ENCODE measurements at regions not wholly inside any gene's neighbourhood (a gene's known extent, or its start where the extent isn't known, plus 50 kb on each side); places are given as distances from the start of the nearest gene placed in this dataset.

DNA sequence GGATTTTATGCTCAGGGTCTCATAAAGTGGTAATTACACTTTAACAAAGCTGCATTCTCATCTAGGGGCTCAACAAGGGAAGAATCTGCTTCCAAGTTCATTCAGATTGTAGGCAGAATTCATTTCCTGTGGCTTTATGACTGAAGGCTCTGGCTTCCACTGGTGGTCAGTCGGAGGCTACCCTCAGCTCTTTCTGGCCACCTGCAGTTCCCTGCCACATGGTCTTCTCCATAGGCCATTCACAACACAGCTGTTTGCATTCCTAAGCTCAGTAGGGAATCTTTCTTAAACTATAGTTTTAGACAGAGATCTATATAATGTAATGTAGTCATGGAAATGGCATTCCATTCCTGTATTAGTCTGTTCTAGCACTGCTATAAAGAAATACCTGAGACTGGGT, 973.0 kb upstream of the SLIT2 start:
- Mint-ChIP-seq H3K4me1 (no peaks in the 10 kb centered on the region), H3K4me3 (no peak overlapping the region), H3K36me3 (ENCODE audit: low read depth) (peaks cover 16% of the 10 kb centered on the region), H3K27ac (no peak overlapping the region), H3K27me3 (ENCODE audit: low read depth, poor library complexity) (no peaks in the 10 kb centered on the region), H3K9me3 (peaks cover 40% of the 10 kb centered on the region)
- DNase-seq = no peak
- TF ChIP-seq, protein P1, sequence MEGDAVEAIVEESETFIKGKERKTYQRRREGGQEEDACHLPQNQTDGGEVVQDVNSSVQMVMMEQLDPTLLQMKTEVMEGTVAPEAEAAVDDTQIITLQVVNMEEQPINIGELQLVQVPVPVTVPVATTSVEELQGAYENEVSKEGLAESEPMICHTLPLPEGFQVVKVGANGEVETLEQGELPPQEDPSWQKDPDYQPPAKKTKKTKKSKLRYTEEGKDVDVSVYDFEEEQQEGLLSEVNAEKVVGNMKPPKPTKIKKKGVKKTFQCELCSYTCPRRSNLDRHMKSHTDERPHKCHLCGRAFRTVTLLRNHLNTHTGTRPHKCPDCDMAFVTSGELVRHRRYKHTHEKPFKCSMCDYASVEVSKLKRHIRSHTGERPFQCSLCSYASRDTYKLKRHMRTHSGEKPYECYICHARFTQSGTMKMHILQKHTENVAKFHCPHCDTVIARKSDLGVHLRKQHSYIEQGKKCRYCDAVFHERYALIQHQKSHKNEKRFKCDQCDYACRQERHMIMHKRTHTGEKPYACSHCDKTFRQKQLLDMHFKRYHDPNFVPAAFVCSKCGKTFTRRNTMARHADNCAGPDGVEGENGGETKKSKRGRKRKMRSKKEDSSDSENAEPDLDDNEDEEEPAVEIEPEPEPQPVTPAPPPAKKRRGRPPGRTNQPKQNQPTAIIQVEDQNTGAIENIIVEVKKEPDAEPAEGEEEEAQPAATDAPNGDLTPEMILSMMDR (IDR thresholded peaks at IDR 0.05) = no peak

DNA sequence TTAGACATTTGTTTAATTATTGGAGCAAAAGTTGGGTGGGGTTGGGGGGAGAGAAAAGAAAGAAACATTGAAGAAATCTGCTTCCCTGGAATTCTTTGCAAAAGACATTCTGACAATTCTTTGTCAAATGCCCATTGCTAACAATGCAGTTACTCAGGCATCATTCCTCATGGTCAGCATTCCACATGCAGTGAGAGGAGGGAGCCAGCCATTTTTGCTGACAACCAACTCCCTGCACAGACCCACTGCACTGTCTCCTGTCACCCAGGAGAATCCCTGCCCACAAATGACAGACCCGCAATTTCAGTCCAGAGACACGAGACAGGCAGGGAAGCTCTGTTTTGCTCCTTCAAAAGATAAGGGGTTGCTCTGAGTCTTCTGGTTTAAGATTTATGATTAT, 985.1 kb upstream of the SLIT2 start:
- Mint-ChIP-seq H3K9me3 (peaks cover 4% of the 10 kb centered on the region), H3K4me3 (no peak overlapping the region), H3K4me1 (peaks cover 3% of the 10 kb centered on the region), H3K27ac (no peak overlapping the region), H3K36me3 (ENCODE audit: low read depth) (no peaks in the 10 kb centered on the region), H3K27me3 (ENCODE audit: low read depth, poor library complexity) (no peaks in the 10 kb centered on the region)
- DNase-seq = no peak
- TF ChIP-seq, protein P1 (IDR thresholded peaks at IDR 0.05) = no peak

GRCh38 chr4:19262467-19262866, 989.2 kb upstream of the SLIT2 start:
- no peaks in the 10 kb centered on the region for H3K27me3 Mint-ChIP-seq (ENCODE audit: low read depth, poor library complexity)
- H3K36me3 Mint-ChIP-seq (ENCODE audit: low read depth) = no peaks in the 10 kb centered on the region
- H3K27ac Mint-ChIP-seq = no peak overlapping the region
- H3K9me3 Mint-ChIP-seq = peaks cover 5% of the 10 kb centered on the region
- H3K4me1 Mint-ChIP-seq = peaks cover 3% of the 10 kb centered on the region
- no peak overlapping the region for H3K4me3 Mint-ChIP-seq
- no peak for DNase-seq
- TF ChIP-seq, protein P1 (IDR thresholded peaks at IDR 0.05) = no peak

DNA sequence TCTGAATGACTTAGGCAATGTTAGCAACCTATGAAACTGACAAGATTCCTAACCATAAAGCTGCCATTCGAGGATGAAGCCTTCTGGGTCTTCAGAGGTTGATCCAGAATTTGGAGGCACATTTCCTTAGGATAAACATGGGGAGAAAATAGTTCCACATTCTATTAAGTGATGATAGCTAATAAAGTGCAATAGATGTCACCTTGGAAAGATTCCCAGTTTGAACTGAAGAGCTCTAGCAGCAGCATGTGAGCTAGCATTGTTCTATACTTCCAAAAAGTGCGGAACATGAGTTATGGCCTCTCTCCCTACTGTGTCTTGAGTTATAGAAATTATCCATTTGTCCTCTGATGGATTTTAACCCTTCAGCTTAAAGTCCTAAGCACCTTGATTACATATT, 991.4 kb upstream of the SLIT2 start:
- Mint-ChIP-seq H3K27me3 (ENCODE audit: low read depth, poor library complexity) (no peaks in the 10 kb centered on the region), H3K4me1 (no peaks in the 10 kb centered on the region), H3K27ac (no peak overlapping the region), H3K36me3 (ENCODE audit: low read depth) (peaks cover 7% of the 10 kb centered on the region), H3K4me3 (no peak overlapping the region), H3K9me3 (peaks cover 25% of the 10 kb centered on the region)
- DNase-seq = no peak
- TF ChIP-seq, protein P1 (IDR thresholded peaks at IDR 0.05) = no peak

DNA sequence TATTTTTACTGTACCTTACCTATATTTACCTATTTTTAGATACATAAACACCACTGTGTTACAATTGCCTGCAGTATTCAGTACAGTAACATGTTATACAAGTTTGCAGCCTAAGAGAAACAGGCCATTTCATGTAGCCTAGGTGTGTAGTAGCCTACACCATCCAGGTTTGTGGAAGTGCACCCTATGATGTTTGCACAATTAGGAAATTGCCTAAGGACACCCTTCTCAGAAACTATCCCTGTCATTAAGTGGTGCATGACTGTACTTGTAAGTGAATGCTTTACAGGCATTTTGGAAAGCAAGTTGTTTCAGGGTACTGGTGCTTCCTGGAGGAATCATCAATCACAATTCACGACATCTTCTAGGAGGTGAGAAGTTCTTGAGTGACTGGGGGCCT, 991.8 kb upstream of the SLIT2 start:
- peaks cover 7% of the 10 kb centered on the region for H3K36me3 Mint-ChIP-seq (ENCODE audit: low read depth)
- TF ChIP-seq, protein P1 (IDR thresholded peaks at IDR 0.05) = no peak
- H3K4me3 Mint-ChIP-seq = no peak overlapping the region
- peaks cover 30% of the 10 kb centered on the region for H3K9me3 Mint-ChIP-seq
- H3K27ac Mint-ChIP-seq = no peak overlapping the region
- H3K27me3 Mint-ChIP-seq (ENCODE audit: low read depth, poor library complexity) = no peaks in the 10 kb centered on the region
- no peak for DNase-seq
- no peaks in the 10 kb centered on the region for H3K4me1 Mint-ChIP-seq

- TF ChIP-seq, protein P1 (IDR thresholded peaks at IDR 0.05) = no peak
- Mint-ChIP-seq H3K27me3 (ENCODE audit: low read depth, poor library complexity) (no peaks in the 10 kb centered on the region), H3K27ac (no peak overlapping the region), H3K9me3 (peaks cover 45% of the 10 kb centered on the region), H3K4me1 (no peaks in the 10 kb centered on the region), H3K4me3 (no peak overlapping the region), H3K36me3 (ENCODE audit: low read depth) (peaks cover 7% of the 10 kb centered on the region)
- DNase-seq = no peak
These were observed 994.9 kb upstream of the SLIT2 start for GRCh38 chr4:19256823-19257222.
